ENCODE measurements at regions not wholly inside any gene's neighbourhood (a gene's known extent, or its start where the extent isn't known, plus 50 kb on each side); places are given as distances from the start of the nearest gene placed in this dataset.
"Not testable (repeated sequence)": the region's sequence is repeated elsewhere in the genome, so short reads cannot be mapped to it uniquely, and the experiment has no call there.

DNA sequence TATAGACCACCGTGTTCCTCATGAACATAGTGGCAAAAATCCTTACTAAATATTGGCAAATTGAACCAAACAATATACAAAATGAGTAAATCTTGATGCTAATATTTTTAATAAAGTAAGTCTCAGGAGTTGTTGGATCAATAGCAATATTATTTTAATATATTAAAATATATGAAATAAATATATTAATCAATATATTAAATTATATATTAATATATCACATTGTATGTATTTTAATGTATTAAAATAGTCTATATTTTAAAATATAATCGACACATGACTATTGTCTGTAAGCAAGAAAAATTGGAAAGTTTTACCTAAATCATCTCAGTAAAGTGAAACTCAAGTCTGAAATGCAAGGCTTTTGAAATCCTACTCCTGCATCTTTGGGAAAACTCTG is 78.9 kb upstream of the GJB6 start:
- H3K4me1 Mint-ChIP-seq = no peaks in the 10 kb centered on the region
- H3K27ac Mint-ChIP-seq = no peak overlapping the region
- ChIA-PET CTCF (ENCODE audit: partially characterized antibody) (no interaction called here), POLR2A (ENCODE audit: partially characterized antibody) (no interaction called here)
- intact Hi-C loops (cut with micrococcal nuclease) = no loop called here
- no peaks in the 10 kb centered on the region for H3K36me3 ChIP-seq (ENCODE audit: insufficient read depth, low read length)
- peaks cover 0 to 21% (median 16%) of the 10 kb centered on the region in 8 donors for H3K9me3 Mint-ChIP-seq
- no peak overlapping the region for H3K4me3 Mint-ChIP-seq
- no peak overlapping the region for H3K4me3 ChIP-seq (ENCODE audit: low read length in 2 of 2)
- no peaks in the 10 kb centered on the region for H3K27me3 ChIP-seq (ENCODE audit: insufficient read depth, low read length)
- H3K36me3 Mint-ChIP-seq = no peaks in the 10 kb centered on the region
- no peaks in the 10 kb centered on the region for H3K9me3 ChIP-seq (ENCODE audit: control insufficient read depth in 1 of 2, low read length in 2 of 2)
- no peaks in the 10 kb centered on the region for H3K4me1 ChIP-seq (ENCODE audit: insufficient read depth, low read length)
- H3K27ac ChIP-seq (ENCODE audit: low read depth, low read length) = no peak overlapping the region
- no peak for DNase-seq
- H3K27me3 Mint-ChIP-seq = peaks cover 4 to 9% of the 10 kb centered on the region in 2 donors

GRCh38 chr13:20306039-20306438 is 73.9 kb upstream of the GJB6 start:
- DNase-seq = no peak
- H3K9me3 ChIP-seq (ENCODE audit: control insufficient read depth in 1 of 2, low read length in 2 of 2) = no peaks in the 10 kb centered on the region
- H3K27me3 Mint-ChIP-seq = peaks cover 29 to 38% of the 10 kb centered on the region in 2 donors
- H3K9me3 Mint-ChIP-seq = peaks cover 2 to 26% (median 17%) of the 10 kb centered on the region in 8 donors
- H3K4me3 Mint-ChIP-seq = no peak overlapping the region
- H3K36me3 Mint-ChIP-seq = no peaks in the 10 kb centered on the region
- no peak overlapping the region for H3K27ac ChIP-seq (ENCODE audit: low read depth, low read length)
- H3K4me1 Mint-ChIP-seq = peaks cover 0 to 6% (median under 1%) of the 10 kb centered on the region in 4 donors
- POLR2A ChIA-PET (ENCODE audit: partially characterized antibody) = no interaction called here
- intact Hi-C loops (cut with micrococcal nuclease) = no loop called here
- CTCF ChIA-PET (ENCODE audit: partially characterized antibody) = no interaction called here
- H3K36me3 ChIP-seq (ENCODE audit: insufficient read depth, low read length) = no peaks in the 10 kb centered on the region
- H3K4me1 ChIP-seq (ENCODE audit: insufficient read depth, low read length) = no peaks in the 10 kb centered on the region
- peaks cover 10% of the 10 kb centered on the region for H3K27me3 ChIP-seq (ENCODE audit: insufficient read depth, low read length)
- H3K27ac Mint-ChIP-seq = no peak overlapping the region
- no peak overlapping the region for H3K4me3 ChIP-seq (ENCODE audit: low read length in 2 of 2)

DNA sequence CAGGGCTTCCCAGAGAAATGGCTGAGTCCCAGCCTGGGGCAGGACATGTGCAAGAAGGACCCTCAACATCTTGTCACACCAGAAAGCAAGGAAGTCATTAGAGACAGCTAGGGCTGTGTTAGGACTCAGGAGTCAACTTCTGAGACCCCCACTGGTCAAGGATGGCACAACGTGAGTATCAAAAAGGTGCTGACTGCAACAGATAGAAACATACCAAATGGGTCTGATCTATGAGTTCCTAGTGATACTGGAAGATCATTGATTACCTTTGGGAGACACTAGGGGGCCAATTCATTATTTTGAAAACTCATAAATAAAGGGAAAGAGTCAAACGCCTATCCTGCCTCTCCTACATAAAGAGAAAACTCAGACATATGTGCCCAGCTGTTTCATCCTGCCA is 73.5 kb upstream of the GJB6 start:
- peaks cover 33 to 42% of the 10 kb centered on the region in 2 donors for H3K27me3 Mint-ChIP-seq
- POLR2A ChIA-PET (ENCODE audit: partially characterized antibody) = no interaction called here

GRCh38 chr13:20304061-20304460 is 71.9 kb upstream of the GJB6 start:
- H3K4me1 Mint-ChIP-seq; H3K4me3 ChIP-seq (ENCODE audit: low read length in 2 of 2); H3K27ac ChIP-seq (ENCODE audit: low read depth, low read length); H3K36me3 ChIP-seq (ENCODE audit: insufficient read depth, low read length); H3K4me1 ChIP-seq (ENCODE audit: insufficient read depth, low read length); H3K36me3 Mint-ChIP-seq; H3K9me3 ChIP-seq (ENCODE audit: control insufficient read depth in 1 of 2, low read length in 2 of 2); intact Hi-C loops (cut with micrococcal nuclease); DNase-seq; CTCF ChIA-PET (ENCODE audit: partially characterized antibody); H3K27ac Mint-ChIP-seq; POLR2A ChIA-PET (ENCODE audit: partially characterized antibody); H3K4me3 Mint-ChIP-seq: not testable (repeated sequence)
- Mint-ChIP-seq H3K27me3 (peaks cover 40 to 49% of the 10 kb centered on the region in 2 donors), H3K9me3 (peaks cover 2 to 26% (median 17%) of the 10 kb centered on the region in 8 donors)
- peaks cover 10% of the 10 kb centered on the region for H3K27me3 ChIP-seq (ENCODE audit: insufficient read depth, low read length)

More for the DNA sequence above, 73.5 kb upstream of the GJB6 start:
- Mint-ChIP-seq H3K27ac (no peak overlapping the region), H3K4me1 (peaks cover 0 to 6% (median under 1%) of the 10 kb centered on the region in 4 donors), H3K36me3 (no peaks in the 10 kb centered on the region), H3K9me3 (peaks cover 2 to 26% (median 17%) of the 10 kb centered on the region in 8 donors), H3K4me3 (no peak overlapping the region)
- Histone ChIP-seq H3K27ac (ENCODE audit: low read depth, low read length) (no peak overlapping the region), H3K4me1 (ENCODE audit: insufficient read depth, low read length) (no peaks in the 10 kb centered on the region), H3K9me3 (ENCODE audit: control insufficient read depth in 1 of 2, low read length in 2 of 2) (no peaks in the 10 kb centered on the region), H3K27me3 (ENCODE audit: insufficient read depth, low read length) (peaks cover 10% of the 10 kb centered on the region), H3K36me3 (ENCODE audit: insufficient read depth, low read length) (no peaks in the 10 kb centered on the region), H3K4me3 (ENCODE audit: low read length in 2 of 2) (no peak overlapping the region)
- intact Hi-C loops (cut with micrococcal nuclease) = no loop called here
- CTCF ChIA-PET (ENCODE audit: partially characterized antibody) = no interaction called here
- no peak for DNase-seq

GRCh38 chr13:20303636-20304035 is 71.5 kb upstream of the GJB6 start:
- H3K36me3 Mint-ChIP-seq = no peaks in the 10 kb centered on the region
- no peak overlapping the region for H3K4me3 Mint-ChIP-seq
- peaks cover 40 to 50% of the 10 kb centered on the region in 2 donors for H3K27me3 Mint-ChIP-seq

GRCh38 chr13:20301403-20302071 is 69.4 kb upstream of the GJB6 start:
- H3K4me1 ChIP-seq (ENCODE audit: insufficient read depth, low read length) = no peaks in the 10 kb centered on the region
- no peaks in the 10 kb centered on the region for H3K9me3 ChIP-seq (ENCODE audit: control insufficient read depth in 1 of 2, low read length in 2 of 2)
- H3K36me3 Mint-ChIP-seq = no peaks in the 10 kb centered on the region
- peaks cover 0 to 6% (median under 1%) of the 10 kb centered on the region in 4 donors for H3K4me1 Mint-ChIP-seq
- H3K4me3 Mint-ChIP-seq = peak overlapping the region in 2 of 8 donors; percentile 27 to 63
- CTCF ChIA-PET (ENCODE audit: partially characterized antibody) = no interaction called here
- peaks cover 10% of the 10 kb centered on the region for H3K27me3 ChIP-seq (ENCODE audit: insufficient read depth, low read length)
- no peak for DNase-seq
- H3K27ac ChIP-seq (ENCODE audit: low read depth, low read length) = no peak overlapping the region
- H3K9me3 Mint-ChIP-seq = peaks cover 0 to 8% (median 2%) of the 10 kb centered on the region in 8 donors
- peaks cover 41 to 50% of the 10 kb centered on the region in 2 donors for H3K27me3 Mint-ChIP-seq
- H3K4me3 ChIP-seq (ENCODE audit: low read length in 2 of 2) = no peak overlapping the region
- intact Hi-C loops (cut with micrococcal nuclease) = no loop called here
- no peak overlapping the region for H3K27ac Mint-ChIP-seq
- H3K36me3 ChIP-seq (ENCODE audit: insufficient read depth, low read length) = no peaks in the 10 kb centered on the region
- POLR2A ChIA-PET (ENCODE audit: partially characterized antibody) = no interaction called here

More at GRCh38 chr13:20303636-20304035, 71.5 kb upstream of the GJB6 start:
- H3K36me3 ChIP-seq (ENCODE audit: insufficient read depth, low read length) = no peaks in the 10 kb centered on the region
- Mint-ChIP-seq H3K27ac (no peak overlapping the region), H3K9me3 (peaks cover 2 to 26% (median 17%) of the 10 kb centered on the region in 8 donors), H3K4me1 (peaks cover 0 to 6% (median under 1%) of the 10 kb centered on the region in 4 donors)
- H3K4me1 ChIP-seq (ENCODE audit: insufficient read depth, low read length) = no peaks in the 10 kb centered on the region
- H3K27ac ChIP-seq (ENCODE audit: low read depth, low read length) = no peak overlapping the region
- no peak for DNase-seq
- ChIA-PET POLR2A (ENCODE audit: partially characterized antibody) (no interaction called here), CTCF (ENCODE audit: partially characterized antibody) (no interaction called here)
- no peak overlapping the region for H3K4me3 ChIP-seq (ENCODE audit: low read length in 2 of 2)
- H3K27me3 ChIP-seq (ENCODE audit: insufficient read depth, low read length) = peaks cover 10% of the 10 kb centered on the region
- H3K9me3 ChIP-seq (ENCODE audit: control insufficient read depth in 1 of 2, low read length in 2 of 2) = no peaks in the 10 kb centered on the region
- intact Hi-C loops (cut with micrococcal nuclease) = no loop called here

DNA sequence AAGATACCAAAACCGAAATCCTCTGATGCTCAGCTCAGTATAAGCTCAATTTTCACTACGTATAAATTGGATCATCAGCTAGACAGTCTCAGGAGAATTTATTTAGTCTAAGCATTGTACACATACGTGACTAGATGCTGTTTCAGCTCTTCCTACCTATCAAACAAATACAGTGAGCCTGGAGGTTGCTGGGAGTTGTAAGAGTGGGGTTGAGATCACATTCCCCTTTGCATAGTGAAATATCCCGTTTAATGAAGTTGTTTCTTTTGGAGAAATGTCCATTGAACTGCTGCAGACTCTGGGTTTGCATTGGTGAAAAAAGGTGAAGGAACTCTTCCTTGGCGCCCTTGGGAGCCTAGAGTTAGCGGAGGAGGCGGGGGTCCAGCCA is 68.9 kb upstream of the GJB6 start:
- no peaks in the 10 kb centered on the region for H3K36me3 ChIP-seq (ENCODE audit: insufficient read depth, low read length)
- POLR2A ChIA-PET (ENCODE audit: partially characterized antibody) = no interaction called here
- no peak for DNase-seq
- H3K27ac Mint-ChIP-seq = no peak overlapping the region
- H3K27me3 ChIP-seq (ENCODE audit: insufficient read depth, low read length) = peaks cover 10% of the 10 kb centered on the region
- H3K27me3 Mint-ChIP-seq = peaks cover 39 to 48% of the 10 kb centered on the region in 2 donors
- peaks cover 0 to 6% (median under 1%) of the 10 kb centered on the region in 4 donors for H3K4me1 Mint-ChIP-seq
- peaks cover 0 to 6% (median 2%) of the 10 kb centered on the region in 8 donors for H3K9me3 Mint-ChIP-seq
- intact Hi-C loops (cut with micrococcal nuclease) = no loop called here
- no peak overlapping the region for H3K4me3 Mint-ChIP-seq
- H3K36me3 Mint-ChIP-seq = no peaks in the 10 kb centered on the region
- no peaks in the 10 kb centered on the region for H3K4me1 ChIP-seq (ENCODE audit: insufficient read depth, low read length)
- H3K27ac ChIP-seq (ENCODE audit: low read depth, low read length) = no peak overlapping the region
- CTCF ChIA-PET (ENCODE audit: partially characterized antibody) = no interaction called here
- no peak overlapping the region for H3K4me3 ChIP-seq (ENCODE audit: low read length in 2 of 2)
- no peaks in the 10 kb centered on the region for H3K9me3 ChIP-seq (ENCODE audit: control insufficient read depth in 1 of 2, low read length in 2 of 2)

Data from CD4-positive, alpha-beta memory T cell (primary cell).